HL-60 (cell line): ENCODE measurements at regions not wholly inside any gene's neighbourhood (a gene's known extent, or its start where the extent isn't known, plus 50 kb on each side); places are given as distances from the start of the nearest gene placed in this dataset.

Experiments
- DNase-seq, 2 experiments: peaks; one replicate each; pipeline ENCODE4 v3.0.0-alpha.2; 2010 to 2020; ENCODE audit warnings: low read depth in 1 of 2, low spot score in 1 of 2
- H3K27ac ChIP-seq: fragments of 250-450 bp; sonication (Bioruptor Pico); replicated peaks from 2 replicates; pipeline ENCODE4 v1.5.1; 2020; ENCODE audit warnings: mild to moderate bottlenecking, moderate library complexity
- H3K27me3 ChIP-seq: fragments of 250-450 bp; sonication (Bioruptor Pico); 2 replicates; pipeline ENCODE4 v1.5.1; 2021; ENCODE audit warnings: mild to moderate bottlenecking, moderate library complexity; ENCODE audit not compliant: insufficient read depth, poor library complexity, severe bottlenecking
- H3K4me3 ChIP-seq: replicated peaks from 2 replicates; pipeline ENCODE4 v1.5.1; 2011; ENCODE audit warnings: mild to moderate bottlenecking, control low read depth, low read length; ENCODE audit not compliant: insufficient read depth
- GABPA ChIP-seq: IDR thresholded peaks from 2 replicates; pipeline ENCODE4 v1.6.1; 2012; ENCODE audit warnings: low read depth
- POLR2AphosphoS5 ChIP-seq: IDR thresholded peaks from 2 replicates; pipeline ENCODE4 v1.6.1; 2012; ENCODE audit warnings: low read depth
- SPI1 ChIP-seq: IDR thresholded peaks from 2 replicates; pipeline ENCODE4 v1.6.1; 2012; ENCODE audit warnings: low read depth, mild to moderate bottlenecking, borderline replicate concordance
- TF ChIP-seq, protein P1 (sequence below): IDR thresholded peaks from one replicate; pipeline ENCODE4 v1.5.1; 2011; ENCODE audit warnings: low read length, control low read depth, inconsistent platforms; ENCODE audit not compliant: insufficient read depth
- TF ChIP-seq, protein P2 (sequence below): IDR thresholded peaks from 2 replicates; pipeline ENCODE4 v1.6.1; 2012; ENCODE audit warnings: low read depth; ENCODE audit not compliant: insufficient replicate concordance

DNA sequence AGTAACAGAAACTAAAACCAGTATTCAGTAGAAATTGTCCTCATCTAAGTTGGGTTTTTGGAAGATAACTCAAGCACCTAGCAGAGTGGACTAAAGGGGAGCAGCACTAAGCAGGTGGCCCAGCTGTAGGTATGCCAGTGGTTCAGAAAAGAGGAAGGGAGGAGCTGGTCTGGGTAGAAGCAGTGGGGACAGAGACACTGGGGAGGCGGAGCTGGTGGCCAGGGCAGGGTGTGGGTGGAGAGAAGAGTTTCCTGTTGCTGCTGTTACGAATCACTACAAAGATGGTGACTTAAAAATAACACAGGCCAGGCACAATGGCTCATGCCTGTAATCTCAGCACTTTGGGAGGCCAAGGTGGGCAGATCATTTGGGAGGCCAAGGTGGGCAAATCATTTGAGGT is 136.2 kb downstream of the WDR11 start:
- TF ChIP-seq, protein P1, sequence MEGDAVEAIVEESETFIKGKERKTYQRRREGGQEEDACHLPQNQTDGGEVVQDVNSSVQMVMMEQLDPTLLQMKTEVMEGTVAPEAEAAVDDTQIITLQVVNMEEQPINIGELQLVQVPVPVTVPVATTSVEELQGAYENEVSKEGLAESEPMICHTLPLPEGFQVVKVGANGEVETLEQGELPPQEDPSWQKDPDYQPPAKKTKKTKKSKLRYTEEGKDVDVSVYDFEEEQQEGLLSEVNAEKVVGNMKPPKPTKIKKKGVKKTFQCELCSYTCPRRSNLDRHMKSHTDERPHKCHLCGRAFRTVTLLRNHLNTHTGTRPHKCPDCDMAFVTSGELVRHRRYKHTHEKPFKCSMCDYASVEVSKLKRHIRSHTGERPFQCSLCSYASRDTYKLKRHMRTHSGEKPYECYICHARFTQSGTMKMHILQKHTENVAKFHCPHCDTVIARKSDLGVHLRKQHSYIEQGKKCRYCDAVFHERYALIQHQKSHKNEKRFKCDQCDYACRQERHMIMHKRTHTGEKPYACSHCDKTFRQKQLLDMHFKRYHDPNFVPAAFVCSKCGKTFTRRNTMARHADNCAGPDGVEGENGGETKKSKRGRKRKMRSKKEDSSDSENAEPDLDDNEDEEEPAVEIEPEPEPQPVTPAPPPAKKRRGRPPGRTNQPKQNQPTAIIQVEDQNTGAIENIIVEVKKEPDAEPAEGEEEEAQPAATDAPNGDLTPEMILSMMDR: no peak
- TF ChIP-seq POLR2AphosphoS5 (no peak), SPI1 (peak; percentile 87)
- TF ChIP-seq, protein P2, sequence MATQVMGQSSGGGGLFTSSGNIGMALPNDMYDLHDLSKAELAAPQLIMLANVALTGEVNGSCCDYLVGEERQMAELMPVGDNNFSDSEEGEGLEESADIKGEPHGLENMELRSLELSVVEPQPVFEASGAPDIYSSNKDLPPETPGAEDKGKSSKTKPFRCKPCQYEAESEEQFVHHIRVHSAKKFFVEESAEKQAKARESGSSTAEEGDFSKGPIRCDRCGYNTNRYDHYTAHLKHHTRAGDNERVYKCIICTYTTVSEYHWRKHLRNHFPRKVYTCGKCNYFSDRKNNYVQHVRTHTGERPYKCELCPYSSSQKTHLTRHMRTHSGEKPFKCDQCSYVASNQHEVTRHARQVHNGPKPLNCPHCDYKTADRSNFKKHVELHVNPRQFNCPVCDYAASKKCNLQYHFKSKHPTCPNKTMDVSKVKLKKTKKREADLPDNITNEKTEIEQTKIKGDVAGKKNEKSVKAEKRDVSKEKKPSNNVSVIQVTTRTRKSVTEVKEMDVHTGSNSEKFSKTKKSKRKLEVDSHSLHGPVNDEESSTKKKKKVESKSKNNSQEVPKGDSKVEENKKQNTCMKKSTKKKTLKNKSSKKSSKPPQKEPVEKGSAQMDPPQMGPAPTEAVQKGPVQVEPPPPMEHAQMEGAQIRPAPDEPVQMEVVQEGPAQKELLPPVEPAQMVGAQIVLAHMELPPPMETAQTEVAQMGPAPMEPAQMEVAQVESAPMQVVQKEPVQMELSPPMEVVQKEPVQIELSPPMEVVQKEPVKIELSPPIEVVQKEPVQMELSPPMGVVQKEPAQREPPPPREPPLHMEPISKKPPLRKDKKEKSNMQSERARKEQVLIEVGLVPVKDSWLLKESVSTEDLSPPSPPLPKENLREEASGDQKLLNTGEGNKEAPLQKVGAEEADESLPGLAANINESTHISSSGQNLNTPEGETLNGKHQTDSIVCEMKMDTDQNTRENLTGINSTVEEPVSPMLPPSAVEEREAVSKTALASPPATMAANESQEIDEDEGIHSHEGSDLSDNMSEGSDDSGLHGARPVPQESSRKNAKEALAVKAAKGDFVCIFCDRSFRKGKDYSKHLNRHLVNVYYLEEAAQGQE: no peak
- no peaks in the 10 kb centered on the region for H3K27me3 ChIP-seq
- peak overlapping the region; percentile 66 for H3K27ac ChIP-seq
- peak; percentile 5 to 87 for DNase-seq
- H3K4me3 ChIP-seq: no peak overlapping the region

DNA sequence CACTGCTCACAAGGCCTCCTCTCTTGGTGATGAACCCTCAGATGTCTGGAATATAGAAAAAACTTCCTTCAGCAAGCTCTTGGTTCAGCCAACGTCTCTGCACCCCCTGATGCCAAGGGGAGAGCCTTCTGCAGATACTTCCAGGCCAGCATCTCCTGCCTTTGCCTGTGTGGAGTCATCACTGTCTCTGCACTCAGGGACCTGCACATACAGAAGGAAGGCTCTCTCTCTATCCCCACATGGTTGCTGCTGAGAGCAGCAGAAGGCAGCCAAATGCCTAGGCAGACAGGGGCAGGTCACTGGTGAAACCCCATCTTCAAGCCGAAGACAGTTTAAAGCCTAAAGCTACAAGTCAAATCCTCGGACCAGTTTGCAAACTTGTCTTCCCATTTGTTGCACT is 137.6 kb downstream of the WDR11 start:
- H3K27me3 ChIP-seq: no peaks in the 10 kb centered on the region
- no peak overlapping the region for H3K27ac ChIP-seq
- TF ChIP-seq, protein P2: no peak
- TF ChIP-seq POLR2AphosphoS5 (no peak), GABPA (no peak), SPI1 (no peak)
- TF ChIP-seq, protein P1: no peak
- no peak overlapping the region for H3K4me3 ChIP-seq
- DNase-seq: no peak

DNA sequence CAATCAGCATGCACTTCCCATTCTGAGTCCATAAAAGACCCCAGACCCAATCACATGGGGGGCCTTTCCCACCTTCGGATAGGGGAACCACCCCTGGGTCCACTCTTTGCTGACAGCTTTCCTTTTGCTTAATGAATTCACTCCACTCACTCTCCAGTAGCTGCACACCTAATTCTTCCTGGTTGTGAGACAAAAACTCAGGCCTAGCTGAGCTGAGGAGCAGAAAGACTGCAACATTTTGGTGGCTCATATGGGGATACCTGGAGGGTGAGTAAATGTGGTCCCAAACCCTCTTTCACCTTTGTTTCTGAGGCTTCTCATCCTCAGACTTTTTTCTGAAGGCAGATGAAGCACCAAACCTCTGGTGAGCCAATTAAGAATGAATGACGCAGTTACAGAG is 138.1 kb downstream of the WDR11 start:
- Histone ChIP-seq H3K27me3 (no peaks in the 10 kb centered on the region), H3K27ac (no peak overlapping the region), H3K4me3 (no peak overlapping the region)
- TF ChIP-seq, protein P2: no peak
- TF ChIP-seq, protein P1: no peak
- TF ChIP-seq POLR2AphosphoS5: no peak
- no peak for DNase-seq
